GM12878 (cell line): ENCODE measurements at regions not wholly inside any gene's neighbourhood (a gene's known extent, or its start where the extent isn't known, plus 50 kb on each side); places are given as distances from the start of the nearest gene placed in this dataset.

ENCODE experiments used
- ATAC-seq: fragments of 200-7000 bp; cut with Tn5 transposase; 3 replicates; pipeline ENCODE4 v1.9.1; 2020; ENCODE audit warnings: mild to moderate bottlenecking, moderate library complexity
- BruUV-seq: library from RNA; stranded (reverse); fragments of 400-500 nt; replicated peaks from 2 replicates; lab custom pipeline; 2021; lab: Mats Ljungman, UMichigan
- CTCF ChIA-PET: fragments of 300-600 bp; sonication (Branson Sonifier 250); formaldehyde crosslinking; extraction: SDS; loops from one replicate; lab custom pipeline; 2021; ENCODE audit warnings: inconsistent platforms; lab: Yijun Ruan, JAX
- POLR2A ChIA-PET: fragments of 350-600 bp; formaldehyde crosslinking; extraction: SDS; loops from one replicate; lab custom pipeline; 2021; ENCODE audit warnings: inconsistent platforms; lab: Charles Lee
- RAD21 ChIA-PET: fragments of 300-600 bp; sonication (Branson Sonifier 250); formaldehyde crosslinking; loops from one replicate; lab custom pipeline; 2023; ENCODE audit warnings: antibody characterized with exemption; ENCODE audit not compliant: unreplicated experiment; lab: Charles Lee
- SMC1A ChIA-PET: fragments of 300-600 bp; sonication (Branson Sonifier 250); formaldehyde crosslinking; loops from one replicate; lab custom pipeline; 2023; ENCODE audit not compliant: unreplicated experiment, uncharacterized antibody; lab: Charles Lee
- DNase-seq: peaks from one replicate; pipeline ENCODE4 v3.0.0-alpha.2; 2011; ENCODE audit warnings: low read depth, low spot score
- FAIRE-seq: peaks from 3 replicates; lab custom pipeline; 2011; peaks lifted over from hg19 to GRCh38; lab: Jason Lieb, UNC
- H2AFZ ChIP-seq: 2 replicates; pipeline ENCODE4 v1.6.0; 2011; ENCODE audit warnings: low read depth, low read length, control low read depth; ENCODE audit not compliant: control insufficient read depth
- H3K27ac ChIP-seq: 2 replicates; pipeline ENCODE4 v1.5.1; 2011; ENCODE audit warnings: control low read depth; ENCODE audit not compliant: control insufficient read depth, insufficient read depth
- H3K27me3 ChIP-seq, 2 experiments: replicated peaks in 1 of 2; 2 replicates each; pipeline versions ENCODE4 v1.6.0 to v1.6.1; 2011; ENCODE audit warnings: low read length in 1 of 2; ENCODE audit not compliant: control insufficient read depth in 2 of 2, insufficient read depth in 2 of 2
- H3K36me3 ChIP-seq, 2 experiments: 2 replicates each; pipeline ENCODE4 v1.5.1; 2011; ENCODE audit warnings: low read length in 1 of 2; ENCODE audit not compliant: control insufficient read depth in 2 of 2, insufficient read depth in 2 of 2
- H3K4me1 ChIP-seq: 2 replicates; pipeline ENCODE4 v1.6.1; 2011; ENCODE audit warnings: mild to moderate bottlenecking, low read length, moderate library complexity, mixed read lengths; ENCODE audit not compliant: control insufficient read depth, insufficient read depth
- H3K4me2 ChIP-seq: 2 replicates; pipeline ENCODE4 v1.6.0; 2011; ENCODE audit warnings: control low read depth; ENCODE audit not compliant: control insufficient read depth, insufficient read depth
- H3K4me3 ChIP-seq: fragments of 200-600 bp; sonication (generic); 2 replicates; pipeline ENCODE4 v1.5.1; 2016
- H3K79me2 ChIP-seq: 2 replicates; pipeline ENCODE4 v1.6.0; 2011; ENCODE audit warnings: low read length; ENCODE audit not compliant: control insufficient read depth, insufficient read depth
- H3K9ac ChIP-seq: 2 replicates; pipeline ENCODE4 v1.8.0; 2011; ENCODE audit warnings: low read length, control low read depth, mixed read lengths; ENCODE audit not compliant: control insufficient read depth, insufficient read depth
- H3K9me3 ChIP-seq: replicated peaks from 3 replicates; pipeline ENCODE4 v1.5.1; 2011; ENCODE audit warnings: mild to moderate bottlenecking, low read length; ENCODE audit not compliant: control insufficient read depth, insufficient read depth
- H4K20me1 ChIP-seq: 2 replicates; pipeline ENCODE4 v1.6.0; 2011; ENCODE audit not compliant: control insufficient read depth, insufficient read depth
- ESRRA ChIP-seq: IDR thresholded peaks from 2 replicates; pipeline ENCODE4 v1.6.1; 2012; ENCODE audit warnings: mild to moderate bottlenecking, low read length, improper control_type of control experiment
- ETV6 ChIP-seq, 2 experiments: fragments of 450-650 bp in 1 of 2; IDR thresholded peaks in 1 of 2; conservative IDR thresholded peaks in 1 of 2; 2 replicates each; pipeline ENCODE4 v1.6.1; 2014; ENCODE audit warnings: antibody characterized with exemption in 1 of 2, borderline replicate concordance in 1 of 2, low read depth in 1 of 2, mild to moderate bottlenecking in 1 of 2, moderate library complexity in 1 of 2
- FOXK2 ChIP-seq: fragments of 450-650 bp; IDR thresholded peaks from 2 replicates; pipeline ENCODE4 v1.6.1; 2017; ENCODE audit warnings: mild to moderate bottlenecking, moderate library complexity
- HCFC1 ChIP-seq: fragments of 150-350 bp; IDR thresholded peaks from 2 replicates; pipeline ENCODE4 v1.6.1; 2014; ENCODE audit warnings: low read length
- MYC ChIP-seq: IDR thresholded peaks from 2 replicates; pipeline ENCODE4 v1.6.1; 2011; ENCODE audit warnings: mild to moderate bottlenecking, low read length, moderate library complexity, inconsistent platforms; ENCODE audit not compliant: insufficient read depth, insufficient replicate concordance, insufficient read length, severe bottlenecking
- RB1 ChIP-seq: fragments of 450-650 bp; formaldehyde crosslinking; IDR thresholded peaks from 2 replicates; pipeline ENCODE4 v1.6.1; 2017; ENCODE audit warnings: mild to moderate bottlenecking, borderline replicate concordance
- SRF ChIP-seq, 2 experiments: IDR thresholded peaks; 2 replicates each; pipeline ENCODE4 v1.6.1; 2011; ENCODE audit warnings: low read depth in 2 of 2, low read length in 2 of 2, mild to moderate bottlenecking in 1 of 2, moderate library complexity in 1 of 2
- YY1 ChIP-seq: IDR thresholded peaks from 2 replicates; pipeline ENCODE4 v1.6.1; 2011; ENCODE audit warnings: low read depth, mild to moderate bottlenecking, low read length
- ZBED1 ChIP-seq: IDR thresholded peaks from 2 replicates; pipeline ENCODE4 v1.6.1; 2016; ENCODE audit warnings: borderline replicate concordance
- WGBS: methylation state at CpG from one replicate; pipeline ENCODE4 v1.1.6; 2016; ENCODE audit warnings: low lambda C conversion rate; ENCODE audit not compliant: insufficient replicate concordance, insufficient coverage; ENCODE audit errors: missing lambda C conversion rate; 5-methylcytosine and 5-hydroxymethylcytosine counted together
- in situ Hi-C: fragments of 300-500 bp; cut with MboI; formaldehyde crosslinking; loops from 9 replicates; pipeline ENCODE4 v1.14.3; 2018; ENCODE audit warnings: mixed read lengths
- intact Hi-C: fragments of 100-400 bp; cut with micrococcal nuclease; formaldehyde crosslinking; loops from one replicate; pipeline ENCODE4 v1.14.2; 2022; ENCODE audit not compliant: unreplicated experiment
- TF ChIP-seq, protein P1 (sequence below): fragments of 450-650 bp; formaldehyde crosslinking; IDR thresholded peaks from 2 replicates; pipeline ENCODE4 v1.4.0; 2022; ENCODE audit warnings: mild to moderate bottlenecking, moderate library complexity
- TF ChIP-seq, protein P2 (sequence below): fragments of 450-650 bp; IDR thresholded peaks from 2 replicates; pipeline ENCODE4 v1.6.1; 2016; ENCODE audit warnings: mild to moderate bottlenecking
- TF ChIP-seq, protein P3 (sequence below): IDR thresholded peaks from 2 replicates; pipeline ENCODE4 v1.6.1; 2012; ENCODE audit warnings: low read depth, low read length, improper control_type of control experiment

DNA sequence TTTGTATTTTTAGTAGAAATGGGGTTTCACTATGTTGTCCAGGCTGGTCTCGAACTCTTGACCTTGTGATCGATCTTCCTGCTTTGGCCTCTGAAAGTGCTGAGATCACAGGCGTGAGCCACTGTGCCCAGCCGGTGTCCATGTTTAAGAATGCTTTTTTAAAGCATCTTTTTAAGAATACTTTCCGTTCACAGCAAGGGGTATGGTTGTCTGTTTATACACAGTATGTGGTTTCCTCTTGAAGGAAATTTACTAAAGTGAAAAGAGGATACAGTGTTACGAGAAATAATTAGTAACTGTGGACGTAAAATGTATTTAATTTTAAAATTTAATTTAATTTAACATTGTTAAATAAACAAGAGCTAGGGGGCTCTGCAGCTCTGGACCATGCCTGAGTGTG is 73.4 kb downstream of the GSC start:
- intact Hi-C loops (no loop called here), in situ Hi-C loops (loop anchor here (25.0 kb wide), 1 partner anchor 691 kb away; no protein-coding TSS in a partner anchor)
- no peaks in the 10 kb centered on the region for H3K36me3 ChIP-seq
- no peak overlapping the region for H3K27ac ChIP-seq
- no peaks in the 10 kb centered on the region for H3K4me1 ChIP-seq
- CTCF ChIA-PET: no interaction called here
- no peaks in the 10 kb centered on the region for H3K27me3 ChIP-seq
- H3K79me2 ChIP-seq: no peaks in the 10 kb centered on the region
- RAD21 ChIA-PET: no interaction called here
- SMC1A ChIA-PET: interaction anchor here (1.0 kb wide), 1 partner anchor 42 kb away, joined by 3 read pairs; no protein-coding TSS in a partner anchor
- POLR2A ChIA-PET: no interaction called here
- ATAC-seq: no peak
- no peak overlapping the region for H3K4me2 ChIP-seq
- H2AFZ ChIP-seq: no peak overlapping the region
- no peak overlapping the region for H3K9ac ChIP-seq
- TF ChIP-seq, protein P1, sequence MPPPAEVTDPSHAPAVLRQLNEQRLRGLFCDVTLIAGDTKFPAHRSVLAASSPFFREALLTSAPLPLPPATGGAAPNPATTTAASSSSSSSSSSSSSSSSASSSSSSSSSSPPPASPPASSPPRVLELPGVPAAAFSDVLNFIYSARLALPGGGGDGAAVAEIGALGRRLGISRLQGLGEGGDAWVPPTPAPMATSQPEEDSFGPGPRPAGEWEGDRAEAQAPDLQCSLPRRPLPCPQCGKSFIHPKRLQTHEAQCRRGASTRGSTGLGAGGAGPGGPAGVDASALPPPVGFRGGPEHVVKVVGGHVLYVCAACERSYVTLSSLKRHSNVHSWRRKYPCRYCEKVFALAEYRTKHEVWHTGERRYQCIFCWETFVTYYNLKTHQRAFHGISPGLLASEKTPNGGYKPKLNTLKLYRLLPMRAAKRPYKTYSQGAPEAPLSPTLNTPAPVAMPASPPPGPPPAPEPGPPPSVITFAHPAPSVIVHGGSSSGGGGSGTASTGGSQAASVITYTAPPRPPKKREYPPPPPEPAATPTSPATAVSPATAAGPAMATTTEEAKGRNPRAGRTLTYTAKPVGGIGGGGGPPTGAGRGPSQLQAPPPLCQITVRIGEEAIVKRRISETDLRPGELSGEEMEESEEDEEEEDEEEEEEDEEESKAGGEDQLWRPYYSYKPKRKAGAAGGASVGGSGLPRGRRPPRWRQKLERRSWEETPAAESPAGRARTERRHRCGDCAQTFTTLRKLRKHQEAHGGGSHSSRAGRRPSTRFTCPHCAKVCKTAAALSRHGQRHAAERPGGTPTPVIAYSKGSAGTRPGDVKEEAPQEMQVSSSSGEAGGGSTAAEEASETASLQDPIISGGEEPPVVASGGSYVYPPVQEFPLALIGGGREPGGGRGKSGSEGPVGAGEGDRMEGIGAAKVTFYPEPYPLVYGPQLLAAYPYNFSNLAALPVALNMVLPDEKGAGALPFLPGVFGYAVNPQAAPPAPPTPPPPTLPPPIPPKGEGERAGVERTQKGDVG (CRISPR knock-in tag): no peak
- TF ChIP-seq FOXK2: no peak
- no peaks in the 10 kb centered on the region for H3K9me3 ChIP-seq
- no peaks in the 10 kb centered on the region for H4K20me1 ChIP-seq
- 42% methylated on average over 7 of the region's 7 CpGs for WGBS
- no TSS peak for BruUV-seq
- no peak for DNase-seq
- no peak for FAIRE-seq
- no peak overlapping the region for H3K4me3 ChIP-seq

DNA sequence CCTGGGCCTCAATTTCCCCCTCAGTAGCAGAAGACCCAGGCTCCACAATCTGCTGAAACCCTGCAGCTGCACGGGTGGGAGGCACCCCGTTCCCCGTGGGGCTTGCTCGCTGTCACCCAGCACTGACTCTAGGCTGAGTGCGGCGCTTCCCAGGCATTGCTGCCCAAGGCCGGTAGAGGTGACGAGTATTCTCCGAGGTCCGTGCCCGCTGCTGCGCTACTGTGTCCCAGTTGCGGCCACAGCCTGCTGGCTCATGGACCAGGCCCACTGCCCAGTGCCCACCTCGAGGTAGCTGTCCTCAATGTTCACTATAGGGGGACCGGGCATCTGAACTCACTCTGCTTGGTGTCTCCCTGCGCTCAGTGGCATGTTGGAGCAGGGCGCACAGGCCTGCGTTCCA is 74.7 kb downstream of the GSC start:
- ChIA-PET SMC1A (no interaction called here), CTCF (no interaction called here), RAD21 (no interaction called here), POLR2A (no interaction called here)
- no TSS peak for BruUV-seq
- no peak for ATAC-seq
- in situ Hi-C loops: loop anchor here (25.0 kb wide), 1 partner anchor 692 kb away; no protein-coding TSS in a partner anchor
- no peak overlapping the region for H3K27ac ChIP-seq
- no peaks in the 10 kb centered on the region for H3K4me1 ChIP-seq
- WGBS: 65% methylated on average over 18 of the region's 18 CpGs
- no peak for FAIRE-seq
- H3K9me3 ChIP-seq: no peaks in the 10 kb centered on the region
- no peaks in the 10 kb centered on the region for H4K20me1 ChIP-seq
- DNase-seq: no peak
- 0 out of 4 replicates have a peak, but pooled peaks cover 0 to 2% of the 10 kb centered on the region in 2 experiments for H3K27me3 ChIP-seq
- no peaks in the 10 kb centered on the region for H3K36me3 ChIP-seq
- H3K4me3 ChIP-seq: no peak overlapping the region
- H3K9ac ChIP-seq: no peak overlapping the region
- no peak overlapping the region for H3K4me2 ChIP-seq
- TF ChIP-seq MYC (no peak), ZBED1 (no peak), ESRRA (no peak), RB1 (no peak), YY1 (no peak), HCFC1 (no peak), SRF (IDR thresholded peaks at IDR 0.05; ENCODE audit: low read depth in 2 of 2, low read length in 2 of 2) (no peak), ETV6 (conservative IDR thresholded peaks at IDR 0.05 in 1 of 2, IDR thresholded peaks at IDR 0.05 in 1 of 2; ENCODE audit: borderline replicate concordance in 1 of 2, low read depth in 1 of 2) (no peak)
- TF ChIP-seq, protein P2, sequence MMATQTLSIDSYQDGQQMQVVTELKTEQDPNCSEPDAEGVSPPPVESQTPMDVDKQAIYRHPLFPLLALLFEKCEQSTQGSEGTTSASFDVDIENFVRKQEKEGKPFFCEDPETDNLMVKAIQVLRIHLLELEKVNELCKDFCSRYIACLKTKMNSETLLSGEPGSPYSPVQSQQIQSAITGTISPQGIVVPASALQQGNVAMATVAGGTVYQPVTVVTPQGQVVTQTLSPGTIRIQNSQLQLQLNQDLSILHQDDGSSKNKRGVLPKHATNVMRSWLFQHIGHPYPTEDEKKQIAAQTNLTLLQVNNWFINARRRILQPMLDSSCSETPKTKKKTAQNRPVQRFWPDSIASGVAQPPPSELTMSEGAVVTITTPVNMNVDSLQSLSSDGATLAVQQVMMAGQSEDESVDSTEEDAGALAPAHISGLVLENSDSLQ: no peak
- TF ChIP-seq, protein P3, sequence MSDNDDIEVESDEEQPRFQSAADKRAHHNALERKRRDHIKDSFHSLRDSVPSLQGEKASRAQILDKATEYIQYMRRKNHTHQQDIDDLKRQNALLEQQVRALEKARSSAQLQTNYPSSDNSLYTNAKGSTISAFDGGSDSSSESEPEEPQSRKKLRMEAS: no peak
- no peak overlapping the region for H2AFZ ChIP-seq
- intact Hi-C loops: no loop called here
- no peaks in the 10 kb centered on the region for H3K79me2 ChIP-seq
